Mesothelial cell of epicardium (in vitro differentiated cells): ENCODE measurements at regions not wholly inside any gene's neighbourhood (a gene's known extent, or its start where the extent isn't known, plus 50 kb on each side); places are given as distances from the start of the nearest gene placed in this dataset.

ENCODE experiments used
- DNase-seq, 2 experiments: peaks; one replicate each; pipeline ENCODE4 v3.0.0; 2021; ENCODE audit warnings: low spot score in 2 of 2; ENCODE audit not compliant: unreplicated experiment in 2 of 2
- H3K27ac Mint-ChIP-seq: 2 replicates; pipeline ENCODE4 v1.8.0; 2021; ENCODE audit warnings: mixed read lengths
- H3K27me3 Mint-ChIP-seq: 2 replicates; pipeline ENCODE4 v1.8.0; 2021; ENCODE audit warnings: low read depth, mixed read lengths
- H3K36me3 Mint-ChIP-seq: 2 replicates; pipeline ENCODE4 v1.8.0; 2021; ENCODE audit warnings: mixed read lengths
- H3K4me1 Mint-ChIP-seq: 2 replicates; pipeline ENCODE4 v1.8.0; 2021; ENCODE audit warnings: mixed read lengths
- H3K4me3 Mint-ChIP-seq: 2 replicates; pipeline ENCODE4 v1.8.0; 2021; ENCODE audit warnings: mild to moderate bottlenecking, moderate library complexity, mixed read lengths
- H3K9me3 Mint-ChIP-seq: 2 replicates; pipeline ENCODE4 v1.8.0; 2021; ENCODE audit warnings: mixed read lengths
- CTCF ChIP-seq: fragments of 200-600 bp; sonication (generic); IDR thresholded peaks from one replicate; pipeline ENCODE4 v1.5.0; 2021; ENCODE audit warnings: antibody characterized with exemption; ENCODE audit not compliant: unreplicated experiment

- no peak for TF ChIP-seq CTCF
- Mint-ChIP-seq H3K27me3 (peaks cover 3% of the 10 kb centered on the region), H3K4me3 (no peak overlapping the region), H3K36me3 (no peaks in the 10 kb centered on the region), H3K27ac (no peak overlapping the region), H3K4me1 (peaks cover 25% of the 10 kb centered on the region), H3K9me3 (no peaks in the 10 kb centered on the region)
- no peak for DNase-seq
These were observed 77.1 kb upstream of the CALM2 start for GRCh38 chr2:47253447-47253846.

GRCh38 chr2:47251404-47251675 lies 75.0 kb upstream of the CALM2 start:
- DNase-seq = no peak
- Mint-ChIP-seq H3K27ac (no peak overlapping the region), H3K36me3 (no peaks in the 10 kb centered on the region), H3K27me3 (peaks cover 8% of the 10 kb centered on the region), H3K4me3 (no peak overlapping the region), H3K9me3 (no peaks in the 10 kb centered on the region), H3K4me1 (peaks cover 22% of the 10 kb centered on the region)
- no peak for TF ChIP-seq CTCF

- no peaks in the 10 kb centered on the region for H3K9me3 Mint-ChIP-seq
- no peaks in the 10 kb centered on the region for H3K36me3 Mint-ChIP-seq
- TF ChIP-seq CTCF = no peak
- peaks cover 9% of the 10 kb centered on the region for H3K27me3 Mint-ChIP-seq
- H3K27ac Mint-ChIP-seq = no peak overlapping the region
- no peak for DNase-seq
- no peak overlapping the region for H3K4me3 Mint-ChIP-seq
- H3K4me1 Mint-ChIP-seq = peaks cover 21% of the 10 kb centered on the region
These were observed 74.5 kb upstream of the CALM2 start for GRCh38 chr2:47250586-47251403.

- Mint-ChIP-seq H3K4me1 (peaks cover 21% of the 10 kb centered on the region), H3K9me3 (no peaks in the 10 kb centered on the region), H3K27me3 (peaks cover 11% of the 10 kb centered on the region), H3K36me3 (no peaks in the 10 kb centered on the region), H3K27ac (no peak overlapping the region), H3K4me3 (no peak overlapping the region)
- TF ChIP-seq CTCF = no peak
- no peak for DNase-seq
These were observed 73.6 kb upstream of the CALM2 start for GRCh38 chr2:47249931-47250330.

- no peak for TF ChIP-seq CTCF
- Mint-ChIP-seq H3K4me3 (no peak overlapping the region), H3K27ac (no peak overlapping the region), H3K9me3 (no peaks in the 10 kb centered on the region), H3K36me3 (no peaks in the 10 kb centered on the region), H3K4me1 (peaks cover 21% of the 10 kb centered on the region), H3K27me3 (peaks cover 11% of the 10 kb centered on the region)
- no peak for DNase-seq
These were observed 73.0 kb upstream of the CALM2 start for GRCh38 chr2:47249157-47249900.
